ENCODE measurements at regions not wholly inside any gene's neighbourhood (a gene's known extent, or its start where the extent isn't known, plus 50 kb on each side); places are given as distances from the start of the nearest gene placed in this dataset.
A peak's percentile ranks its signal among the peaks of the same experiment; 100 is the strongest.
"Not testable (repeated sequence)": the region's sequence is repeated elsewhere in the genome, so short reads cannot be mapped to it uniquely, and the experiment has no call there.

DNA sequence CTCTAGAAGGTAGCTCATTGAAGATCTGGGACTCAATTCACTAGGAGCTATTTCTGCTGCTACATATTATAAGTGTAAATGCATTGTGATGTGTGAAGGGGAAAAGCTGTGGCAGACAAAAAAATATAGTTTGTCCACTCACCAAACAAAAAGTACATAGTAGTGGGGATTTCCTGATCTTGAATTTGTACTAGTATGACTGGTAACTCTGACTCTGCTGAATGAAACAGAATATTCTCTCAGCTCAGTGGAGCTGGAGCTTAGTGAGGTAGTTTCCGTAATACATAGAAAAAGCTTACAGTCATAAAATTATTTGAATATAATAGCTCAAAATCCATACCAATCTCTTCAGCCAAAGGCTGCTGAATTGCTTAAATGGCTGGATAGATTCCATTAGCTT is 455.6 kb upstream of the CD180 start:
- no peak for DNase-seq

DNA sequence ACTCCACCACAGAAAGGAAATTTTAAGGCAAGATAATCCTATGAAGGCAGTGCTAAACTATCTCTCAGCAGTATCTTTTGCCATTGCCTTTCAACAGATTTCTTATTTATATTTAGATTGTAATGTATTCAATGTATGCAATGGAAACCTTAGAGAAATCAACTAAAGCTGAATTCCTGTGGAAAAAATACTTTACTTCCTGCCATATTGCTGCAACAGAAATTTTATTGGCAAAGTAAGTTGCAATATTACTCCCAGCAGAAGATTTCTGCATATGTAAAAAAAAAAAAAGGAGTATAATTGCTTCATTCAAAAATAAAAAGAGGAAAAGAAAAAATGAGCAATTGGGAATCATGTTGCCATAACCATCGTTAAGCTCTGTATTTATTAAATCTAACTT is 454.6 kb upstream of the CD180 start:
- DNase-seq: no peak

DNA sequence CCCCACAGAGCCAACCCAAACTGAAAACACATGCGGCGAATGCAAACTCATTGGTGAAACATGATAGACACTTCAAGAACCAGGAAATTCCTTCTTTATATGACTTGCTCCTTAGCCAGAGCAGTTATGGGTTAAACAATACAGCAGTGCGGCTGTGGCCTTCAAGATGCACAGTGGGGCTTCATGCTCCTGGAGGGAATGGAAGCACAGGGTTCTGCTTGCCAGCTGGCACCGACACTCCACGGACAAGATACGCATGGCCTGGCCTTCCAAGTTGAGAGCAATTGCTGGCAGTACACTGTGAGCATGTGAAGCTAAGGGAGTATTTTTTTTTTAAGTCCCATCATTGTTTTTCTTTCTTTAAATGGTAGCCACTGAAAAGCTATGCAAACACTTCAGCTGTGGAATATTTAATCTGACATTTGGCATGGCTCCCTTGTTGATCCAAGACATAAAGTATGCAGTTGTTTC is 451.6 kb upstream of the CD180 start:
- peak in 13 of 58 donors; percentile 0 to 24 (median 1) for DNase-seq

DNA sequence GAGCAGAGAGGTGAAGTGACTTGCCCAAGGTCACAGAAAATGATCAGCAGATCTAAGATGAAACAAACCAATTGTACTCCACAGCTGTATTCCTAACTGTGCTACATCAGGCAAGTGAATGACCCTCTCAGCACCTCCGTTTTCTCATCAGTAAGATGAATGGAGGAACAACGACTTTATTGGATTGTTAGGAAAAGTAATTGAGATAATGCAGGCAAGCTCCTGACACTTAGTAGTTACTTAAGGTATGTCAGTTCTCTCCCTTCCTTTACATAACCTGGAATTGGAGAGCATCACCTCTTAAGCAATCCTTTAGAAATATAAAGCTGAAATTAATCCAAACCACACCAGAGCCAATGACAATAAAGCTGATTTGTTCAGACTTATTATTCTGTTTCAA is 451.2 kb upstream of the CD180 start:
- DNase-seq: no peak

DNA sequence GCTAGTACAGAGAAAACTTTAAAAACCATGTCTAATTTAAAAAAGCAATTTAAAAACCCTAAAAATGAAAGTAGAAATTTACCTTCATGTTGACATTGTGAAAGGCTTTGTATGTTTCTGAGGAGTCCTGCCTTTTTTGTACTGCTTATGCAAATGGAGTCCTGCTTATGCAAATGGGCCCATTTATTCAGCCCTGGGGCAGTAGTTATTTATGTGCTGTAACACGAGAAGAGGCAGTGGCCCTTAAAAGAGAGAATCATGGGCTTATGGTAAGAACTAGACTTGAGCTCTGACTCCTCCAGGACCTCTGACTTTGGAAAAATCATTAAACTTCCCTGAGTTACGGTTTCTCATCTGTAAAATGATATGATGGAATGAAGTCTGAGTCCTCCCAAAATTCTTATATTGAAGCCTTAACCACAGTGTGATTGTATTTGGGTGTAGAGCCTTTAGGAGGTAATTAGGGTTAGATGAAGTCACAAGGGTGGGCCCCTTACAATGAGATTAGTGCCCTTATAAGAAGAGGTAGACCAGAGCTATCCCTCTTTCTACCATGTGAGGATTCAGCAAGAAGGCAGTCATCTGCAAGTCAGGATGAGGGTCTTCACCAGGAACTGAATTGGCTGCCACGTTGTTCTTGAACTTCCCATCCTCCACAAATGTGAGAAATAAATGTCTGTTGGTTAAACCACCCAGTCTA is 447.8 kb upstream of the CD180 start:
- no peak for DNase-seq

- no peak for DNase-seq
Measured at GRCh38 chr5:67643536-67643935, 446.9 kb upstream of the CD180 start.

- no peak for DNase-seq
Measured at GRCh38 chr5:67639976-67640375, 443.4 kb upstream of the CD180 start.

- DNase-seq: no peak
Measured at GRCh38 chr5:67639313-67639712, 442.7 kb upstream of the CD180 start.

DNA sequence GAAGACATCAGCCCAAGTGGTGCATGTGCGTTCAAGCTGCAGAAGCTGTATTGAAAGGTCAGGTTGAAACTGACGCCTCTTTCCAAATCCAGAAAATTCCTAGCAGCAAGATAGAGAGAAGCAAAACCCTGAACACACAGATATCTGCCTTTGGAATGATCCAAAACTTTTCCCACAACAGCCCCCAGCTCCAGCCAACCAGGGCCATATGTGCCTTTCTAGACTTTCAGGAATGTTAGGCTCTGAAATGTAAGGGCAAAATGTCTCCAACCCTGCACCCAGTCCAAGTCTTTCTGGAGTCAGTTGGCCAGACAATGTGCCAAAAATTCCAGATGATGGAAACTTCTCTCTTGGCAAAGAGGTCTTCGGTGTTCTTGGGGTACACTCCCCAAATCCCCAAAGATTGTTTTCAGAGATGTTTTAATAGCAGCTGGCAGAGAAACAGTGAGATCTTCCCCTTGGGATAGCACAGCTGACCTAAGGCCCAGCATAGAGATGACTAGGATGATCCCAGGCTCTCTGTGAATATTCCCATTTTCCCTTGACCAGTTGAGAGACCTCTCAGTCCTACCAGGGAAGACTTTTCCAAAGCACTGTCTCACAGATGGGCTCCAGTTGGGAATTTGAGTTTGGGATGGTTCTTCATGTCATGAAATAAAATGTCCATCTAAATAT is 440.4 kb upstream of the CD180 start:
- no peak for DNase-seq

DNA sequence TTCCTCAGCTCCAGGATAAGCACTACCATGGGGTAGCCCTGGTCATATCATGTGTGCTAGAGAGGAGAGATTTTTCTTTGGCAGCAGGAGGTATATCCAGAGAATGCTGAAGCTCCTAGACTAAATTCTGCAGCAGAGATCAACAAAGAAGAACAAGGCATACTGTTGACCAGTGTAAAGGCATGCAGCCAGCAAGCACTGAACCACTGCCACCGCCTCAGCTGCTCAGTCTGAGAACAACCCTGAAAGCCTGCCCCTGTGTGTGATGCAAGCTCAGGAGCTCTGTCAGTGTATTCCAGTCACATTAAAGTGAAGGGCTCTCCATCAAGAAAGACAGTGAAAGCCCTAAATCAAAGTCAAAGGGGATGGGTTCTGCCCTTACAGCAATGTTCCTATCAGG is 439.5 kb upstream of the CD180 start:
- peak in 44 of 58 donors; percentile 0 to 67 (median 23) for DNase-seq

GRCh38 chr5:67627079-67627478 is 430.5 kb upstream of the CD180 start:
- not testable (repeated sequence) for DNase-seq

- DNase-seq: no peak
Measured at GRCh38 chr5:67623078-67623477, 426.5 kb upstream of the CD180 start.

DNA sequence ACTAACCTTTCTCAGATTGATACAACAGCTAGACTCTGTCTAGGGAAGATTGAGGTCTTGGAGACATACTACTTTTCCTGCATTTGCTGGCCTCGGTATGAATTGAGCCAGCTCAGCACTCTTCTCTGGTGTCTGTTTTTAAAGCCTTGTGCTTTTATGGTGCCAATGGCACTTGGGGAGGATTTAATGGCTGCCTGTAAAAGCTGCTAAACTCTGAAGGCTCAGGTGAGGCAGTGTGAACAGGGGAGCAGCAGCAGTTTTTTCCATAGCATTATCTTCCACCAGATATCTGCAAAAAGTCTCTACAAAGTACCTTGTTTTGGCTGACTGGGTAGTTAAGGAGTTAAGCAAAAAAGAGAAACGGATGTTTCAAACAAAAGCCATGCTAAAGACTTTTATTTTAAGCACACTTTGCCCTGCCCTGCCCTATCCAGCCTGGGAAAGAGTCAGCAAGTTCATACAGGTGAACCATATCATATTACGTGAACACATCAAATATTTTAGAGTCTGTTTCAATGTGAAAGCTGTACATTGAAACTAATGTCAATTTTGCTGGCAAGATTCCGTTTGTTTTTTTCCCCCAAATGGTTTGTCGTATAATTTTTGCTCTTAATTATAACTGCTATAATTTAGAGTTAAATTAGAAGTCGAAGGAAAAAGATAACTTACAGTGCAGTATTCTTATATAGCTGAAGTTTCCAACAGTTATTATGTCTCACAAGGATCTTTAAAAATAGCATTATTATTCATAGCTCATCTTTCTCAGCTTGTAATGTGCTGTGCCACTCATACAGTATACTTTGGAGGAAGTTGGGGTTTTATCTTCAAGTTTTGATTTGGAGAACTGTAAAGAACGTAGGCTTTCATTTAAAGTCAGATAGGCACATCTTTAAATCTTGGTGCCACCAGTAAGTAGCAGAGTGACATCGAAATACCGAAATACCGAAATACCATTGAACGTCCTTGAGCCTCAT is 424.1 kb upstream of the CD180 start:
- no peak for DNase-seq

DNA sequence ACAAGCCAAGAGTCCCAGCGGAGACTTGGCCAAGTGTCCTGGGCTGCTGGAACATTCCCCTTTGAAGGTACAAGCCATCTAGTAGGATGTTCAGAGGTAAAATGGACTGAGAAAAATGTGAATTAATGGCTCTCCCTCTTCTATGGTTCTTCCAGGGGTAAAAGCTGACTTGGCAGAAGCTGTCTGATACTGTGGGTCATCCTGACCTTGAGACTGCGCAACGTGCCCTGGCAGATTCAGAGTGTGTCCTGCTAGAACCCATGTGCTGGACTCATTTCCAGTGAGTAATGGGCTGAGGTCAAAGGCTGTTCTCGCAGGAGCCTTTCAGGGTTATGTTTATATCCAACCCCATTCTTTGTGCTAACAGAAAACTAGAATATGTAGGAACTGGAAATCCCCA is 423.0 kb upstream of the CD180 start:
- DNase-seq: no peak

GRCh38 chr5:67619235-67619634 is 422.6 kb upstream of the CD180 start:
- DNase-seq: no peak

DNA sequence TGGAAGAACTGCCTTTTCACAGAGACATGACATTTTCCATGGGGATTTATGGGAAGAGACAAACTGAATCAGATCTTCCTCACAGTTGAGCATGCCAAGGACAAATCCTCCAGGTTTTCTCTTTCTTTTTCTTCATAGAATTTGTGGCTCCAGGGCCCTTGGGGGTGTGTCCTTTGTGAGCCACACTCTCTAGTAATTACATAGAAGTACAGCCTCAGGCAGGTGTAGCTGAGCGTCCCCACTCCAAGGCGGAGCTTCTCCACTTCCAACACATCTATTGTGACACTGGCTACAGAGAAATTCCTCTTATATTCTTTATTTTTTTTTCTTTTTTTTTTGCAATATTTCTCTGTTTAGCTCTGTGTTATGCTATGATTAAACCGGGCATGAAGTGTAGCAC is 420.5 kb upstream of the CD180 start:
- no peak for DNase-seq

DNA sequence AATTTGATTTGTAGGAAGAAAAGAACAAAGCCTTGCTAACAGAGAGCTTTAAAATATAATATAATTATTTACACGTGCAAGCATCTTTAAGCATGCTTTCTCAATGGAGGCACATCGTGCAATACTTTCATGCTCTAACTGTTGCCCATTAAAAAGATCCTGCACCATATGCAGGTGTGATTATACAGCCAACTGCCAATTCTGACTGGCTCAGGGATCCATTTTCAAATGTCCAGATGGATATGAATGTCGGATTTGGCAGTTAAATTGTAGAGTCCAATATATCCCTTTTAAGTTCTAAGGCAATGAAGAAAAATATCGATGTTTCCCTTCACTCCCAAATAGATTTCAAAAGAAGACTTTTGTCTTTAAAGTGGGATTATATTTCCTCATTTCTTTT is 416.4 kb upstream of the CD180 start:
- no peak for DNase-seq

- no peak for DNase-seq
Measured at GRCh38 chr5:67610186-67610912, 413.8 kb upstream of the CD180 start.

DNA sequence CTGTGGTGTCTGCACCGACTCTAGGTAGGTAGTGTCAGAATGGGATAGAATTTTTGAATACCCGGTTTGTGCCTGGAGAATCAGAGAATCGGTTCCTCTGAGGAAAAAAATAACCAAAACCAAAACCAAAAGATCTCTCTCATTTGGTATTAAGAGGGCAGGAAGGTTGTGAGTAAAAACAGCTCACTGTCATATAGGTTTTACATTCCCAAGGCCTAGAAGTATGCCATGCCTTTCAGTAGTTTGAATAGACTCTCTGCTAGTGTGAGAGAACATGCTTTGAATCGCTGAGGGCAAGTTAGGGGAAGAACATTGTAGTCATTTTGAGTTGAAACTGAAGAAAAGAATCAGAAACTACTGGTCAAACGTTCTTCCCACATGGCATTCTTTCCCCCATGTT is 411.4 kb upstream of the CD180 start:
- no peak for DNase-seq

GRCh38 chr5:67606586-67606947 is 410.0 kb upstream of the CD180 start:
- DNase-seq: no peak
